ENCODE measurements at regions not wholly inside any gene's neighbourhood (a gene's known extent, or its start where the extent isn't known, plus 50 kb on each side); places are given as distances from the start of the nearest gene placed in this dataset.

DNA sequence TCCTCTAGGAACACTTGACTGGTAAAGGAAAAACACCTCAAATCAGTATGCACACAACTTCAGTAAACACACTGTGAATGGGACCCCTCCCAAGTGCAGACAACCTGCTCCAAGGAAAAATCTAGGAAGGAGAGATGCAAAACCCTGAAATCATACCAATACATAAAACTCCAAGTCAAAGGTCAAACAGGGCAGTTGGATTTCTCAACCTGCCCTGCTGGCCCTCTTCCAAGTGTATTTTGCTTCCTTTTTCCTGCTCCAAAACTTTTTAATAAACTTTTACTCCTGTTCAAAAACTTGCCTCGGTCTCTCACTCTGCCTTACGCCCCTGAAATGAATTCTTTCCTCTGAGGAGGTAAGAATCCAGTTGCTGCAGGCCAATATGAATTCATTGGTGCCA is 665.1 kb downstream of the SORCS1 start:
- H3K23ac ChIP-seq (ENCODE audit: insufficient read length) = no peak overlapping the region
- H2AFZ ChIP-seq (ENCODE audit: low read length) = no peak overlapping the region
- DNase-seq (ENCODE audit: low read depth in 1 of 2, low spot score in 2 of 2) = no peak
- no peak overlapping the region for H2BK120ac ChIP-seq (replicated peaks; ENCODE audit: low read depth, low read length)
- ChIA-PET POLR2A (ENCODE audit: partially characterized antibody) (no interaction called here), CTCF (ENCODE audit: partially characterized antibody) (interaction anchor here (0.6 kb wide), 1 partner anchor 1789 kb away, joined by 4 read pairs; no protein-coding TSS in a partner anchor)
- H3K9me3 ChIP-seq (ENCODE audit: insufficient read depth in 2 of 2, low read depth in 1 of 2, low read length in 1 of 2) = no peaks in the 10 kb centered on the region
- H3K56ac ChIP-seq (replicated peaks; ENCODE audit: insufficient read length, low read depth, low read length) = no peak overlapping the region
- H3K79me2 ChIP-seq (ENCODE audit: control insufficient read depth in 1 of 2, insufficient read depth in 2 of 2, low read length in 2 of 2) = no peaks in the 10 kb centered on the region
- no peak overlapping the region for H3K14ac ChIP-seq (ENCODE audit: insufficient read length)
- H4K5ac ChIP-seq (ENCODE audit: insufficient read length, low read depth, low read length) = no peak overlapping the region
- no peaks in the 10 kb centered on the region for H3K36me3 ChIP-seq (ENCODE audit: control insufficient read depth in 2 of 4, insufficient read depth in 4 of 4, low read length in 3 of 4)
- H3K4me1 ChIP-seq (replicated peaks in 1 of 4; ENCODE audit: control insufficient read depth in 3 of 4, insufficient read depth in 4 of 4, low read length in 3 of 4) = no peaks in the 10 kb centered on the region
- no peak overlapping the region for H3K27ac ChIP-seq (ENCODE audit: low read depth, low read length)
- FAIRE-seq = no peak
- no peak overlapping the region for H2BK12ac ChIP-seq (ENCODE audit: low read depth, low read length)
- H3K27me3 ChIP-seq (replicated peaks in 1 of 4; ENCODE audit: control insufficient read depth in 3 of 4, extremely low read depth in 1 of 4, insufficient read depth in 3 of 4, low read length in 3 of 4) = no peaks in the 10 kb centered on the region
- no peak overlapping the region for H2BK15ac ChIP-seq (ENCODE audit: low read length)
- H3K18ac ChIP-seq (ENCODE audit: extremely low read depth, low read length) = no peak overlapping the region
- H2AK5ac ChIP-seq (ENCODE audit: low read depth, low read length) = no peak overlapping the region
- no peak overlapping the region for H3K4me2 ChIP-seq (ENCODE audit: insufficient read depth in 1 of 2, low read depth in 2 of 2, low read length in 2 of 2)
- H3K4ac ChIP-seq (replicated peaks; ENCODE audit: insufficient read length, low read depth, low read length) = no peak overlapping the region
- H4K91ac ChIP-seq (replicated peaks; ENCODE audit: insufficient read length, low read length) = no peak overlapping the region
- H2BK20ac ChIP-seq (ENCODE audit: low read length) = no peak overlapping the region
- H3K23me2 ChIP-seq (ENCODE audit: low read depth, low read length) = no peaks in the 10 kb centered on the region
- TF ChIP-seq RFX5 (IDR thresholded peaks at IDR 0.05; ENCODE audit: borderline replicate concordance, low read depth, low read length) = no peak
- TF ChIP-seq SP4 (IDR thresholded peaks at IDR 0.05; ENCODE audit: low read length) = no peak
- no peak for TF ChIP-seq PHF8 (conservative IDR thresholded peaks at IDR 0.05; ENCODE audit: low read depth, low read length)
- no peak overlapping the region for H2BK5ac ChIP-seq (ENCODE audit: low read depth, low read length)
- H3K9ac ChIP-seq (replicated peaks in 1 of 4; ENCODE audit: extremely low read depth in 1 of 4, low read depth in 3 of 4, low read length in 3 of 4) = no peak overlapping the region
- no peak overlapping the region for H3K4me3 ChIP-seq (ENCODE audit: extremely low read depth in 1 of 4, insufficient read depth in 2 of 4, low read depth in 3 of 4, low read length in 4 of 4)
- no peaks in the 10 kb centered on the region for H3K79me1 ChIP-seq (ENCODE audit: low read depth, low read length)
- no peaks in the 10 kb centered on the region for H4K20me1 ChIP-seq (replicated peaks in 1 of 2; ENCODE audit: control insufficient read depth in 1 of 2, insufficient read depth in 2 of 2, low read length in 2 of 2)
- WGBS, 2 experiments (ENCODE audit: extremely low coverage in 1 of 2, insufficient coverage in 1 of 2, insufficient read length in 1 of 2, insufficient replicate concordance in 2 of 2, low coverage in 1 of 2, low lambda C conversion rate in 2 of 2, missing lambda C conversion rate in 1 of 2) = 100% methylated on average over 2 of the region's 2 CpGs; no CpG with 5 or more reads in 1 of the 2 experiments
- no peak overlapping the region for H4K8ac ChIP-seq (ENCODE audit: extremely low read depth, insufficient read depth, low read length)
